ENCODE measurements at regions not wholly inside any gene's neighbourhood (a gene's known extent, or its start where the extent isn't known, plus 50 kb on each side); places are given as distances from the start of the nearest gene placed in this dataset.
"Not testable (repeated sequence)": the region's sequence is repeated elsewhere in the genome, so short reads cannot be mapped to it uniquely, and the experiment has no call there.

DNA sequence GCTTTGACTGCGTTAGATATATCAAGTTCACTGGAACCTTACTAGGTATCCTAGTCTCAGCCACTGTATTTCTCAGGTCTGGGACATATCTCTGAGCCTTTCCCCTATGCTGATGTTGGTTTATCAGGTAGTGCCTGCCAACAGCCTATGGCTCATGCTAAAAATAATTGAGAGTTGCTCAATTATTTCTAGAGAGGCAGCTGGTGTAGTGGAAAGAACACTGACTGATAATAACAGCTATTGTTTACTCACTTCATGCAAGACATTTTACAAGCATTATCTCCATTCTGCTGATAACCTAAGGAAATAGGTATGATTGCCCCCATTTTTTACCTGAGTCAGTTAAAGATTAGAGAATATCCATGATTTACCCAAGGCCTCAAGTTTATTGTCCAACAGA is 231.4 kb downstream of the LRRN1 start:
- DNase-seq: peak in 1 of 2 experiments; percentile 40

DNA sequence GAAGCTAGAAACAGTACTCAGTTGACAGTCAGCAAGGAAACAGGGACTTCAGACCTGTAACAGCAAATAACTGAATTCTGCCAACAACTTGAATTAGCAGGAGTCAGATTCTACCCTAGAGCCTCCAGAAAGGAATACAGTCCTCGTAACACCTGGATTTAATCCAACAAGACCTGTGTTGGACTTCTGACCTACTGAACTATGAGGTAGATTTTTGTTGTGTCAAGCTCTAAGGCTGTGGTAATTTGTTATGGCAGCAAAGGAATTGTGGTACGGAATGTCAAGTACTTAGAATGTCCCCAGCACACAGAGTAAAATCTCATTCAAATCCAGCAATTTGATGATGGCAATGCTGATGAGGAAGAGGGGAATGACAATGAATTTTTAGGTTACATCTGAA is 234.1 kb downstream of the LRRN1 start:
- no peak for DNase-seq

DNA sequence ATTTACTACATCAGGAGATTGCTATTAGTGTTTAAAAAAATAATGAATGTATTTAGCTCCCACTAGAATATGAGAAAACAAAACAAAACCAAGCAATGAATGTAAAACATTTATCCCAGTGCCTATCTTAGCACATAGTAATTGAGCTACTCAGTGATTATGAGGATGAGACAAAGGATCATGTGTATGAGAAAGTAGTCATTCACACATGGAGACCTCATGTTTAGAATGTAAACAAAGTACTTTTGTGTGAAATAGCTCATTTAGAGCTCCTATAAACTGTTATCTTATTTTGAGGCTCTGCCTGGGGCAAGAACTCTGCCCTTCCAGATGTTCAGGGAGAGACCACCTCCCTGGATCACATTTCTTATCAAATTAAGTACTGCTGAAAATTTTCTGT is 236.8 kb downstream of the LRRN1 start:
- DNase-seq: no peak

DNA sequence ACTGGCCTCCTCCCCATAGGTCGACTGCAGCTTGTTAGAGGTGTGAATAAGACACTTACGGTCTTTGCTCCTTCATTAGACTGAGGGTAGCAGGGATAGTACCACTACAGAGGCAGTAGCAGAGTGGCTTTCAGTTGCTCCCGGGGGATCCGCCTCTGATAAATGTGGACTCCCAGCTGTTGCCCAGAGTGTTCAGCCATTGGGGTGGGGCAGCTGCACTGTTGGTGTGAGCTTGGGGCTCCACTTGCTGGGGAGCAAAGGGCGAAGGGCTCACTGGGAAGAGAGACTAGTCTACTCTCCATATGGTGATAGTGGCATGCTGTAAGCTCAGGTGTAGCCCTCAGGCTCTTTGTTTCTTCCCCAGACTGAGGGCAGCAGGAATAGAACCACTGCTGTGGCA is 239.1 kb downstream of the LRRN1 start:
- no peak for DNase-seq

DNA sequence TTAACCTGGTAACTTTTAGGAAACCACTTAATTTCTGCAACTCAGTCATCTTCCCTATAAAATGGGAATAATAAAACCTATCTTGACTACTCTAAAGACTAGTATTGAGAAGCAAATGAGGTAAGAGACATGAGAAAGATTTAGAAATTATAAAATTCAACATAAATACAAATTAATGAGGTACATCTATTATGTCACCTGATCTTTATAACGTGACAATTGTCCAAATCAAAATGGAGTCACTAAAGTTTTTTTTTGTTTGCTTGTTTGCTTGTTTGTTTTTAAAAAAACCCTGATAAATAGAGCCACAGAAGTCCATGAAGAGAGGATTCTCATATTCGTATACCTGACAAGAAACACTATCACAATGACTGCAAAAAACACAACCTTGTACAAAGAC is 242.8 kb downstream of the LRRN1 start:
- DNase-seq: no peak

DNA sequence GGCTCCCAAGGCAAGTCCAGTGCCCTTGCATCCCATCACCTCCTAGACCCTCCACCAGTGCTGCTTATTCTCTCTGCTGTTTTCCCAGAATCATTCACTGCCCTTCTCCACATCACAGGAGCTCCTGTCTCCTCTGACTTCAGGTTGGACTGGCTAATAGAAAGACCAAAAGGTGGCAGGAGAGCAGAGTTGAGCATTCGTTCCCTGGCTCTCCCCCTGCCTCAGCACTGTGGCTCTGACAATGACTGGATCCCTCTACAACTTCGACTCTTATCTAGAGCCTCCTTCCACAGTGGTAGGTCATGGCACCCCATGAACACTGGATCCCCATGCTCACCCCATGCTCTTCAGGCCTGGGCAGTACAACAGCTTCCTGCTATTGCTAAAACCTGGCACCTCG is 243.6 kb downstream of the LRRN1 start:
- no peak for DNase-seq

DNA sequence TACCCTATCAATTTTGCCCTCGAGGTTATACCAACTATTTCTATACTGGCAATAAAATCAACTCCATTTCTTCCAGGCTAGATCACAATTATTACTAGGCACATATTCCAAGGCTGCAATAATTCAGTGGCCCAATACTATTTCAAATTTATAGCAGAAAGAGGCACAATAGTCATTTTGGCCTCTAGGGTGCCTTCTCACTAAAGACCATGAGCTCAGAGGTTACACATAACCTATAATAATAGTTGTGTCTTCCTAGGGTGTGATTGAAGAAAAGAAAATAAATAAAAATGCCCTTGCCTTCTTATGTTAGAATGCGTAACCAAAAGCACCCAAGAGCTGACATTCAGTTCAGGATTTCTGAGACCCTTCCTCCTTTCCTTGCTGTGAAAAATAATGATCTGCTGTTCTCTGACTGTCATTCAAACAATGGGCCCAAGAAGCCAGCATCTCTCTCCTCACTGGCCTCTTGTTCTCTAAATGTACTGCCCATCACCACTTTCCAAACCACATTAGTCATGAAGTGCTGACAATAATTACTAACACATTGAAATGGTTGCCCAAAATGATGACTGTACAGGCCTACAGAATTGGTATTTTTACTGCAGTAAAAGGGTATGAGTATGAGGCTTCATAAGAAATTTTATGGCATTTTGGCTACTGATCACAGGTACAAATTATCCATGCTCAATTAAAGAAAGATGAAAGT is 244.8 kb downstream of the LRRN1 start:
- DNase-seq: no peak

DNA sequence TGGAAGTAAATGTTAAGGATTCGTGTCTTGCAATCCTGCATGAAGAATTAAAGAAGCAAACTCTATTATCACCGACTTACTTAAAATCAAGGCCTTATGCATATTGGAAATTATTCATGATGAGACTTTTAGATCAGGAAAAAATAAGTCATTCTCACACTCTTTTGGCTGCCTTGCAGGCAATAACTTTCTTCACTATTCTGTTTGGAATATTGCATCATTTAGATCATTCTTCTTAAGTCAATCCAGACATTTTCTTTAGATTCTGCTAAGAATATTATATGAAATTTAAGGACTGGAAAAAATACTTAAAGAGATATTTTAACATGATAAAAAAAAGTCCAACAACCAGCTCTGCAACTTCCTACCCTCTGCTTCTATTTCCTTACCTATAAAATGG is 245.4 kb downstream of the LRRN1 start:
- no peak for DNase-seq

DNA sequence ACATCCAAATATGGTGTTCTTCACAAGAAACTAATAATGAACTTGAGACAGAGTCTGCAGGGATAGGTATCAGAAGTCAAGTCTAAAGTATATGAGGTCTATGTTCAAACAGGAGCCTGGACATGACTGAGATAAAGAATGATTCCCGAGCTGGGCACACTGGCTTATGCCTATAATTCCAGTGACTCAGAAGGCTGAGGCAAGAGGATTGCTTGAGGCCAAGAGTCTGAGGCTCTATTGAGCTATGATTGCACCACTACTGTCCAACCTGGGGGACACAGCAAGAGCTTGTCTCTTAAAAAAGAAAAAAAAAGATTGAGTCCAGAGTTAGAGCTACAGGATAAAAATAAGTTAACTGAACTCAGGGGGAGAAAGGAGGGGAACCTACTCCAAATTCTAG is 246.5 kb downstream of the LRRN1 start:
- DNase-seq: no peak

DNA sequence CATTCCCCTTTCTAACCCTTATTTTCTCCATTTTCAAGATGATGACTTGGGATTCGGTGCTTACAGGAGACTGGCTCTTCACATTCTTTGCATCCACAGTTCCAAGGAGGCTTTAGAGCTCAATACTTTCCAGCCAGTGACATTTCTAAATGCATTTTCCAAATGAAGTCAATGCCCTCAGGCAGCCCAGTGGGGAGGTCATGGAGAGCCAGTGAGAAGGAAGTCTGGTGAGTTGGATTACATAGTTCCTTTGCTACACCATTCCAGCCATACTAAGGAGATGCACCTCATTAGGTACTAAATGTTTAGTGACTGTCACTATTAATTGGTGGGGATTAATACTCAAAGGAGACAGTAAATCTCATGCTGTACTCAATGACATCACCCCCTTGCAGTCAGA is 248.1 kb downstream of the LRRN1 start:
- no peak for DNase-seq

DNA sequence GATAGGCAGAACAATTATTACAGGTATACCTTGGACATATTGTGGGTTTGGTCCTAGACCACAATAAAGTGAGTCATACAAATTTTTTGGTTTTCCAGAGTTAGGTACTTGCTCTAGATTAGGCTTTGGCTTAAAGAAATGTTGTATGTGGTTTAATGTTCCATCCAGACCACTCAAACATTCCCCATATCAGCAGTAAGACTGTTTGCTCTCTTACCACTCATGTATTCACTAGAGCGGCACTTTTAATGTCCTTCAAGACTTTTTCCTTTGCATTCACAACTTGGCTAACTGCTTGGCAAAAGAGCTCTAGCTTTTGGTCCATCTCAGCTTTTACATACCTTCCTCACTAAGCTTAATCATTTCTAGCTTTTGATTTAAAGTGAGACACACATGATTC is 250.5 kb upstream of the SETMAR start:
- no peak for DNase-seq

DNA sequence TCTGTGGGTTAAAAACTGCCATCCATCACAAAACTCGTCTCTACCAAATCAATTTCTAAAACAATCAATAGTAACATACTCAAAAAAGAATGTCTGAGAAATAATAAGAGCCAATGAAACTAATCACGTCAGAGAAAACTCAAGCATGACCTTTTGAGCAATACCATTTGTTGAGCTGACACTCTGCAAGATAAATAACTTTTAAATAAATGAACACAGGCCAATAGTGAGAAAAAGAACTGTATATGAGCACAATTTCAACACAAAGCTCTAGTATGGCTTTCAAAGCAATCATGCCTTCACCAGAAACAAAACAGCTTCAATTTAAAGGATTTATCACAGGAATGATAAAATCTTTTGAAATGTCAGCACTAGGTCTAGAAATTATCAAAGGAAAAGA is 249.2 kb upstream of the SETMAR start:
- DNase-seq: no peak

DNA sequence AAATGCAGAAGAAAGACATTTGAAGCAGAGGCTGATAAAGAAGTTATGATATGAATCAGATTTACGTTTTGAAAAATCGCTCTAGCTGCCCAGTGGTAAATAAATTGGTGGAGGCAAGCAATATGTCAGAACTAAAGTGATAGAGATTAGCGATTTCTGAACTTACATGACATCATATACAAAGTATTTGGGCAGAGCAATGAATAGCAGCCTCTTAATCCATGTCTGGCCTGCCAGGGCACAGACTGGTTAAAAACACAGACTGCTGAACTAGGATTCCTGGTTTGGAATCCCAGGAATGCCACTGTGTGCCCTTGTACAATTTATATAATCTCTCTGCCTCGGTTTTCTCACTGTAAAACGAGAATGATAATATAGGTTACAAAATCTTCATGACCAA is 243.1 kb upstream of the SETMAR start:
- DNase-seq: no peak

DNA sequence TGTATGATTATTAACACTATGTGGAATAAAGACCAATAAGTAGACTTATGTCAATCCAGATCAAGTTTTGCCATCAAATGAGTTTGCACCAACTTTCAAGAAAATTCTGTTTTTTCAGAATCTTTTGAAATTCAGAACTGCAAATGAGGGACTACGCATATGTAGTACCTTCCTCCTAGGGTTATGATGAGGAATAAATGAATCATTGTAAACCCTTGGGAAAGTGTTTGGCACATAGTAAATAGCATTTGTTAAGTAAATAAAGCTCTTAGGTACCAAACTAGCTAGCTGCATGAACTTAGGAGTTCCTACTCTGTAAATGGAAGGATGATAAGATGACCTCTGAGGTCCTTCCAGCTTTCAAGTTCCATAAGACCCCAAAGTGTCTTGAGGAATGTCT is 242.6 kb upstream of the SETMAR start:
- no peak for DNase-seq

DNA sequence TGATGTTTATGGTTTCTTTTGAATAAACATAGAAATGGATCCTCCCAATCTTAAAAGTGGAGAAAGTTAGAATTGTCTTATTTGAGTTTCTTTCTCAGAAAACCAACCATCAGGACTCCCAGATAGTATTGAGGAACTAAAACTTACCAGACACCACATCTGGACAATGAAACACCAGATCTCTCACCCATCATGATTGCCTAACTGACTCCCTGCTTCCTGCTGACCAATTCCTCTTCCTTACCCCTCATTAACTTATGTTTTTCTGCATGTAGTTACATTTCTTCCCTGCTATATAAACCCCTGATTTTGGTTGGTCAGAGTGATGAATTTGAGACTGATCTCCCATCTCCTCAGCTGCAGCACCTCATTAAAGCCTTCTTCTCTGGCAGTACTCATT is 242.0 kb upstream of the SETMAR start:
- no peak for DNase-seq

DNA sequence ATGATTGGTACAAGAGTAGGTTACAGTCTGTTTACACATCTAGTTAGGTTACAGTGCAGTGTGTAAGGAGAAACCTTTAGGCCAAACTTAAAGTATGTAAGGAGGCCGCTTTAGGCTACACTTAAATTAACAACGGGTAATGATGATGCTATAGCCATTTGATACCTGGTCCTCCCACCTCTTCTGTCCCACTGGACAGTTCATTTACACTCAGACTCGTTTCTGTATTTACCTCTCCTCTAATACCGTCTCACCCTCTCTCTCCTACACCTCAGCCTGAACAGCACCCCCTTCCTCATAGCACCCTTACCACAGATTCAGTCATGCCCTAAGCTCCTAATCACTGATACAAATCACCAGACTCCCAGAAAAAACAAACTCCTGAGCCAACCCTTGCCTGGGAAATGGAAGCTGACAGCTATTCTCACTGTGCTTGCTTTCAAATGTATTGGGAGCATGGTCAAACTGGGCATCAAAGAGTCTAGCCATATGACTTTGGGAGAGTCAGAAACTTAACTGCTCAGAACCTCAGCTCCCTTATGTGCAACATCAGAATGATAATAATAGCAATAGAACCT is 241.3 kb upstream of the SETMAR start:
- DNase-seq: no peak

DNA sequence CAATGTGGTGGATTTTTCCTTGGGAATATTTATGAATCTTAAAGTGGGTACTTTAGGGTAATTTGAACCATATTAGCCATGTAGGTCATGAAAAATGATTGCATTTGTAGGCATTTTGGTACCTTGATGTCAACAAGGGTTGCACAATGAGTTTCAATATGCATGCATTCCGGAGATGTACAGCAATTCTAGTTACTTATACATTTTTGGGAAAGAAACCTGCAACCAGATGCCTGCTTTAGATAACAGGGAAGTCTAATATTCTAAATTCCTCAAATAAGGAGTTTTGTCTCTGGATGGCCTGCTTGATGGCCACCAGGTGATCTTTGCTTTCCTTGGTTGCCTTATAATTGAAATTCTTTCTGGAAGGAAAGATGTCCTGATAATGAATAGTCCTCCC is 240.5 kb upstream of the SETMAR start:
- no peak for DNase-seq

DNA sequence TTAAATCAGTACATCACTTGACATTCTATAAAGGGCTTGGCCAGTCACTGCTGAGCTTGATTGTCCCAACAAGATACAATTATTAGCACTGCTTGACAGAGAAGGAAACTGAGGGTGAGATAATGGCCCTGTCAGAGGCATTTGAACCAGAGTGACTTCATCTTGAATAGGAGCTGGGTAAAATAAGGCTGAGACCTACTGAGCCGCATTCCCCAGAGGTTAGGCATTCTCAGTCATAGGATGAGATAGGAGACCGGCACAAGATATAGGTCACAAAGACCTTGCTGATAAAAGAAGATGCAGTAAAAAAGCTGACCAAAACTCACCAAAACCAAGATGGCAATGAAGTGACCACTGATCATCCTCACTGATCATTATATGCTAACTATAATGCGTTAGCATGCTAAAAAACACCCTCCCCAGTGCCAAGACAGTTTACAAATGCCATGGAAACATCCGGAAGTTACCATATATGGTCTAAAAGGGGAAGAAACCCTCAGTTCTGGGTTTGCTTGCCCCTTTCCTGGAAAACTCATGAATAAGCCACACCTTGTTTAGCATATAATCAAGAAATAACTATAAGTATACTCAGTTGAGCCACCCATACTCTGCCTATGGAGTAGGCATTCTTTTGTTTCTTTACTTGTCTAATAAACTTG is 239.1 kb upstream of the SETMAR start:
- DNase-seq: no peak

DNA sequence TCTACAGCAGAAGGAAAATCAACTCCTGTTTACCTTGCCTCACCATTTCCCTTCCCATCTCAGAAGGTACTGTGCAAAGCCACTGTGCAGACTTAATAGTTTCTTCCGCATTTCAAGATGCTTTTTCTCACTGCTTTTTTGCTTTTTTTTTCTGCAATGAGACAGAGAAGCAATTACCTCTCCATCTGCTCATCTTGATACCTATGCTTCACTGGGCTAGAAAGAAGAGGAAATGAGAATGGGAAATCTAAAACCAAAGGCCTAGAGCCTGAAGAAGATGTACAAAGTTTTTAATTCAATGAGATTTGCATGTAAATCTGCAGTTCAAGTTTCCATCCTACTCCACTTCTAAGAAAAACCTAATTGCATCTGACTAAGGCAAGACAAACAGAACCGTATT is 238.1 kb upstream of the SETMAR start:
- no peak for DNase-seq

DNA sequence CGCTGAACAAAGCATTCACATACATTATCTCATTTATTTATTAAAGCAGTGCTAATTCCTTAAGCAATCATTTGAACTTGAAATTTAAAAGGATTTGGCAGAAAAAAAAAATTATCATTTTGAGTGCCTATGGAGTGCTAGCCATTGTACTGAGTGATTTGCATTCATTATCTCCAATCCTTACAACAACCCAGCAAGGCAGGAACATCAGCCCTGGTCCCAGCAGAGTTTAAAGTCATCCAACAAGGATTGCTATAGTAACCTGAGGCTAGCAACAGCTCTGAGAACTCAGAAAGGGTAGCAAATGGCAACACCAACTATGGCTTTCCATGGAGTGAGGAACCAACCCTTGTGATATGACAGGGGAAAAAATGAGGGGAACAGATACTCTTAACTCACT is 237.6 kb upstream of the SETMAR start:
- DNase-seq: no peak

DNA sequence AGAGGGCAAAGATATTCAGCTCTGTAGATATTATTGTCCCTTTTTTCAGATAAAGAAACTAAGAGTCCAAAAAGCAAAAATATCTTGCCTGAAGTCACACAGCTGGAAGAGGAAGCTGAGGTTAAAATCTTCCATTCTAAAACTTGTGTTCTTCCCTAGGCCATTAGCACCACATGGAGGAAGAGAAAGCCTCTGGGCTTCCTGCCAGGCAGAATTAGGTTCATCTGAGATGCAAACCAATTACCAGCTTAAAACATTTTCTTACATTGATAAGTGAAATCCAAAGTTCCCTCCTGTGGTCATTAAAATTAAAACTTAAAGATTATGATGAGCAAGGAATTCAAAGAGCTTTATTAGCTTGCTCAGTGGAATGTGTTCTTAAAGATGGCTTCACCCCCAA is 235.3 kb upstream of the SETMAR start:
- no peak for DNase-seq

DNA sequence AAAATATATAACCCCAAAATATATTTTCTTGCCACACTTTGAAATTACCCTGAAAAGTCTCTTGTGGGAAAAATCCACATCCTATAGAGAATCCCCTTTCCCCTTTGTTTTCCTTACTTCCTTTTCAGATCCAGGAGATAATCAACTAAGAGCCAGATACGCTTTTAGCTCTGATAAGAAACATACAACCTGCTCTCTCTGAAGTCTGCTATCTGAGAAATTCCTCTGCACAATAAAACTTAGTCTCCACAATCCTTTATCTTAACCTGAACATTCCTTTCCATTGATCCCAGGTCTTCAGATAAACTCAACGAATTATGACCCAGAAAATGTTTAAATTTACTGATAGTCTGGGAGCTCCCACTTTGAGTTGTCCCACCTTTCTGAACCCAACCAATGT is 233.4 kb upstream of the SETMAR start:
- DNase-seq: no peak

DNA sequence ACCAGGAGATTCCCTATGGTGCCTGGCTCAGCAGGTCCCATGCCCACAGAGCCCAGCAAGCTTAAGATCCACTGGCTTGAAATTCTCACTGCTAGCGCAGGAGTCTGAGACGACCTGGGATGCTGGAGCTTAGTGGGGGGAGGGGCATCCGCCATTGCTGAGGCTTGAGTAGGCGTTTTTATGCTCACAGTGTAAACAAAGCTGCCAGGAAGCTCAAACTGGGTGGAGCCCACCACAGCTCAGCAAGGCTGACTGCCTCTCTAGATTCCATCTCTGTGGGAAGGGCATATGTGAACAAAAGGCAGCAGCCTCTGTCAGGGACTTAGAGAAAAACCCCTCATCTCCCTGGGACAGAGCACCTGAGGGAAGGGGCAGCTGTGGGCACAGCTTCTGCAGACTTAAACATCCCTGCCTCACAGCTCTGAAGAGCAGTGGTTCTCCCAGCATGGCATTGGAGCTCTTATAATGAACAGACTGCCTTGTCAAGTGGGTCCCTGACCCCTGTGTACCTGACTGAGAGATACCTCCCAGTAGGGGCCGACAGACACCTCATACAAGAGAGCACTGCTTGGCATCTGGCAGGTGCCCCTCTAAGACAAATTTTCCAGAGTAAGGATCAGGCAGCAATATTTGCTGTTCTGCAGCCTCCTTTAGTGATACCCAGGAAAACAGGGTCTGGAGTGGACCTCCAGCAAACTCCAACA is 231.5 kb upstream of the SETMAR start:
- no peak for DNase-seq

DNA sequence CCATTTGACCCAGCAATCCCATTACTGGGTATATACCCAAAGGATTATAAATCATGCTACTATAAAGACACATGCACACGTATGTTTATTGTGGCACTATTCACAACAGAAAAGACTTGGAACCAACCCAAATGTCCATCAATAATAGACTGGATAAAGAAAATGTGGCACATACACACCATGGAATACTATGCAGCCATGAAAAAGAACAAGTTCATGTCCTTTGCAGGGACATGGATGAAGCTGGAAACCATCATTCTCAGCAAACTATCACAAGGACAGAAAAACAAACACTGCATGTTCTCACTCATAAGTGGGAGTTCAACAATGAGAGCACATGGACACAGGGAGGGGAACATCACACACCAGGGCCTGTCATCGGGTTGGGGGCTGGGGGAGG is 225.9 kb upstream of the SETMAR start:
- DNase-seq: not testable (repeated sequence)

All from NCI-H2081 (cell line).